HepG2 (cell line): ENCODE measurements at regions not wholly inside any gene's neighbourhood (a gene's known extent, or its start where the extent isn't known, plus 50 kb on each side); places are given as distances from the start of the nearest gene placed in this dataset.

Source experiments
- BCL3 ChIP-seq: sonication (generic); formaldehyde crosslinking; IDR thresholded peaks from 2 replicates; pipeline ENCODE4 v1.5.1; 2020; ENCODE audit warnings: mild to moderate bottlenecking, missing genetic modification reagents, moderate library complexity
- RELA ChIP-seq: sonication (generic); formaldehyde crosslinking; IDR thresholded peaks from 2 replicates; pipeline ENCODE4 v1.4.0; 2020; ENCODE audit warnings: missing genetic modification reagents
- SSRP1 ChIP-seq: IDR thresholded peaks from 2 replicates; pipeline ENCODE4 v1.6.1; 2016; ENCODE audit warnings: control low read depth
- ZNF142 ChIP-seq: sonication (generic); formaldehyde crosslinking; IDR thresholded peaks from 2 replicates; pipeline ENCODE4 v1.4.0; 2020; ENCODE audit warnings: missing genetic modification reagents
- ZNF44 ChIP-seq: sonication (generic); formaldehyde crosslinking; IDR thresholded peaks from 2 replicates; pipeline ENCODE4 v1.5.1; 2020; ENCODE audit warnings: mild to moderate bottlenecking, missing genetic modification reagents
- ZNF737 ChIP-seq: sonication (generic); formaldehyde crosslinking; IDR thresholded peaks from 2 replicates; pipeline ENCODE4 v1.5.0; 2020; ENCODE audit warnings: missing genetic modification reagents, mild to moderate bottlenecking, borderline replicate concordance
- ZNF770 ChIP-seq: sonication (generic); formaldehyde crosslinking; IDR thresholded peaks from 2 replicates; pipeline ENCODE4 v1.5.0; 2020; ENCODE audit warnings: mild to moderate bottlenecking, missing genetic modification reagents
- ZNF775 ChIP-seq: sonication (generic); formaldehyde crosslinking; IDR thresholded peaks from 2 replicates; pipeline ENCODE4 v1.4.0; 2020; ENCODE audit warnings: missing genetic modification reagents, mild to moderate bottlenecking, moderate library complexity, borderline replicate concordance
- ZSCAN20 ChIP-seq: sonication (generic); formaldehyde crosslinking; IDR thresholded peaks from 2 replicates; pipeline ENCODE4 v1.4.0; 2020; ENCODE audit warnings: missing genetic modification reagents, mild to moderate bottlenecking, borderline replicate concordance
- TF ChIP-seq, protein P1 (sequence below), 2 experiments: sonication (generic) in 1 of 2; formaldehyde crosslinking in 1 of 2; IDR thresholded peaks; 2 replicates each; pipeline versions ENCODE4 v1.5.1 to v1.6.1; 2011 to 2020; ENCODE audit warnings: borderline replicate concordance in 1 of 2, low read depth in 1 of 2, low read length in 1 of 2, mild to moderate bottlenecking in 1 of 2, missing genetic modification reagents in 1 of 2, moderate library complexity in 1 of 2
- TF ChIP-seq, protein P2 (sequence below): sonication (generic); formaldehyde crosslinking; IDR thresholded peaks from 2 replicates; pipeline ENCODE4 v1.9.0; 2021; ENCODE audit warnings: missing genetic modification reagents, borderline replicate concordance
- TF ChIP-seq, protein P3 (sequence below): IDR thresholded peaks from 2 replicates; pipeline ENCODE4 v1.6.1; 2016; ENCODE audit warnings: low read depth

DNA sequence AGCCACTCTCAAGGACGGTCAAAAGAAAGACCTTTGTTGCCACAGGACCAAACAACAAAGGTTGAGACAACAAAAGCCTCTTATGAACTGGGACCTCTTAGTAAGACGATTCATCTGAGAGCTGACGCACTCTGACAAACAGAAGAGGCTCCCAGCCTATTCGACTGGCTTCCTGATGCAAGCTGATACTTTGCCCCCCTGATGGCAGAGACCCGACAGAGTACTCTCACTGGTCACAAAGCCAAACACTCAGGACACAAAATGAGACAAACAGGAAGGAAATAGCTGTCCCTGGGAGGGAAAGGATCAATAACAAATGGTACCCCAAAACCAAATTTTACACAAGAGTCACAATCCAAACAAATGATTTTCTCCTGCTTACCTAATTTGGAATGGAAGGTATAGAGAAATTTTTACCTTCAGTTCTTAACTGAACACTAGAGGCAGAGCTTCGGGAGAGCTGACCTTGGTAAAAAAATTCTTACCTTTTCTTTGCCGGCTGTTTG is 75.2 kb upstream of the PLAC8 start (continued):
- TF ChIP-seq, protein P1, sequence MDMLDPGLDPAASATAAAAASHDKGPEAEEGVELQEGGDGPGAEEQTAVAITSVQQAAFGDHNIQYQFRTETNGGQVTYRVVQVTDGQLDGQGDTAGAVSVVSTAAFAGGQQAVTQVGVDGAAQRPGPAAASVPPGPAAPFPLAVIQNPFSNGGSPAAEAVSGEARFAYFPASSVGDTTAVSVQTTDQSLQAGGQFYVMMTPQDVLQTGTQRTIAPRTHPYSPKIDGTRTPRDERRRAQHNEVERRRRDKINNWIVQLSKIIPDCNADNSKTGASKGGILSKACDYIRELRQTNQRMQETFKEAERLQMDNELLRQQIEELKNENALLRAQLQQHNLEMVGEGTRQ (IDR thresholded peaks at IDR 0.05; ENCODE audit: low read depth, low read length): no peak
- TF ChIP-seq, protein P1 (CRISPR knock-in tag; IDR thresholded peaks at IDR 0.05; ENCODE audit: borderline replicate concordance): no peak
- no peak for TF ChIP-seq RELA (CRISPR knock-in tag)
- TF ChIP-seq ZNF775 (CRISPR knock-in tag): no peak
- TF ChIP-seq ZNF142 (CRISPR knock-in tag): no peak
- TF ChIP-seq, protein P2, sequence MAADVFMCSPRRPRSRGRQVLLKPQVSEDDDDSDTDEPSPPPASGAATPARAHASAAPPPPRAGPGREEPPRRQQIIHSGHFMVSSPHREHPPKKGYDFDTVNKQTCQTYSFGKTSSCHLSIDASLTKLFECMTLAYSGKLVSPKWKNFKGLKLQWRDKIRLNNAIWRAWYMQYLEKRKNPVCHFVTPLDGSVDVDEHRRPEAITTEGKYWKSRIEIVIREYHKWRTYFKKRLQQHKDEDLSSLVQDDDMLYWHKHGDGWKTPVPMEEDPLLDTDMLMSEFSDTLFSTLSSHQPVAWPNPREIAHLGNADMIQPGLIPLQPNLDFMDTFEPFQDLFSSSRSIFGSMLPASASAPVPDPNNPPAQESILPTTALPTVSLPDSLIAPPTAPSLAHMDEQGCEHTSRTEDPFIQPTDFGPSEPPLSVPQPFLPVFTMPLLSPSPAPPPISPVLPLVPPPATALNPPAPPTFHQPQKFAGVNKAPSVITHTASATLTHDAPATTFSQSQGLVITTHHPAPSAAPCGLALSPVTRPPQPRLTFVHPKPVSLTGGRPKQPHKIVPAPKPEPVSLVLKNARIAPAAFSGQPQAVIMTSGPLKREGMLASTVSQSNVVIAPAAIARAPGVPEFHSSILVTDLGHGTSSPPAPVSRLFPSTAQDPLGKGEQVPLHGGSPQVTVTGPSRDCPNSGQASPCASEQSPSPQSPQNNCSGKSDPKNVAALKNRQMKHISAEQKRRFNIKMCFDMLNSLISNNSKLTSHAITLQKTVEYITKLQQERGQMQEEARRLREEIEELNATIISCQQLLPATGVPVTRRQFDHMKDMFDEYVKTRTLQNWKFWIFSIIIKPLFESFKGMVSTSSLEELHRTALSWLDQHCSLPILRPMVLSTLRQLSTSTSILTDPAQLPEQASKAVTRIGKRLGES: no peak
- no peak for TF ChIP-seq ZSCAN20 (CRISPR knock-in tag)
- TF ChIP-seq SSRP1 (CRISPR knock-in tag): no peak
- no peak for TF ChIP-seq ZNF44
- TF ChIP-seq ZNF737: no peak
- TF ChIP-seq, protein P3, sequence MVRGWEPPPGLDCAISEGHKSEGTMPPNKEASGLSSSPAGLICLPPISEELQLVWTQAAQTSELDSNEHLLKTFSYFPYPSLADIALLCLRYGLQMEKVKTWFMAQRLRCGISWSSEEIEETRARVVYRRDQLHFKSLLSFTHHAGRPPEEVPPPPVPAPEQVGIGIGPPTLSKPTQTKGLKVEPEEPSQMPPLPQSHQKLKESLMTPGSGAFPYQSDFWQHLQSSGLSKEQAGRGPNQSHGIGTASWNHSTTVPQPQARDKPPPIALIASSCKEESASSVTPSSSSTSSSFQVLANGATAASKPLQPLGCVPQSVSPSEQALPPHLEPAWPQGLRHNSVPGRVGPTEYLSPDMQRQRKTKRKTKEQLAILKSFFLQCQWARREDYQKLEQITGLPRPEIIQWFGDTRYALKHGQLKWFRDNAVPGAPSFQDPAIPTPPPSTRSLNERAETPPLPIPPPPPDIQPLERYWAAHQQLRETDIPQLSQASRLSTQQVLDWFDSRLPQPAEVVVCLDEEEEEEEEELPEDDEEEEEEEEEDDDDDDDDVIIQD (CRISPR knock-in tag): peak; percentile 69; the same call in 1 of the 2 replicates
- TF ChIP-seq ZNF770 (CRISPR knock-in tag): no peak
- TF ChIP-seq BCL3 (CRISPR knock-in tag): no peak
